Spleen (tissue), 11 donors: ENCODE measurements at regions not wholly inside any gene's neighbourhood (a gene's known extent, or its start where the extent isn't known, plus 50 kb on each side); places are given as distances from the start of the nearest gene placed in this dataset.

ENCODE experiments used
- DNase-seq: peaks from one replicate; pipeline ENCODE4 v3.0.0-alpha.2; 2020
- H3K27ac ChIP-seq, 8 donors: fragments of 200-600 bp; sonication (generic) in 7 of 8; 1 replicate in 4 of 8; 2 replicates in 4 of 8; pipeline versions ENCODE4 v1.5.0 to v1.8.0; 2016 to 2021; ENCODE audit warnings: inconsistent platforms in 4 of 8, mild to moderate bottlenecking in 4 of 8, moderate library complexity in 1 of 8
- H3K27me3 ChIP-seq, 7 donors: fragments of 200-600 bp; sonication (generic) in 6 of 7; replicated peaks in 1 of 7; 1 replicate in 4 of 7; 2 replicates in 3 of 7; pipeline versions ENCODE4 v1.5.0 to v1.8.0; 2016 to 2021; ENCODE audit warnings: inconsistent platforms in 3 of 7, mild to moderate bottlenecking in 1 of 7
- H3K36me3 ChIP-seq, 6 donors: fragments of 200-600 bp; sonication (generic) in 5 of 6; 1 replicate in 4 of 6; 2 replicates in 2 of 6; pipeline versions ENCODE4 v1.5.0 to v1.8.0; 2016 to 2021; ENCODE audit warnings: inconsistent platforms in 2 of 6
- H3K4me1 ChIP-seq, 6 donors: fragments of 200-600 bp; sonication (generic) in 5 of 6; 1 replicate in 3 of 6; 2 replicates in 3 of 6; pipeline versions ENCODE4 v1.5.0 to v1.8.0; 2016 to 2021; ENCODE audit warnings: inconsistent platforms in 3 of 6
- H3K4me3 ChIP-seq, 8 donors: fragments of 200-600 bp; sonication (generic) in 7 of 8; 1 replicate in 4 of 8; 2 replicates in 4 of 8; pipeline versions ENCODE4 v1.5.0 to v1.8.0; 2016 to 2021; ENCODE audit warnings: inconsistent platforms in 4 of 8, mild to moderate bottlenecking in 4 of 8, moderate library complexity in 2 of 8
- H3K9me3 ChIP-seq, 8 donors: fragments of 200-600 bp; sonication (generic) in 7 of 8; 1 replicate in 4 of 8; 2 replicates in 4 of 8; pipeline versions ENCODE4 v1.5.0 to v1.8.0; 2016 to 2021; ENCODE audit warnings: inconsistent platforms in 4 of 8
- CTCF ChIP-seq, 11 experiments: fragments of 200-600 bp in 7 of 11; fragments of 450-650 bp in 4 of 11; sonication (generic) in 4 of 11; IDR thresholded peaks in 8 of 11; conservative IDR thresholded peaks in 3 of 11; 1 replicate in 7 of 11; 2 replicates in 4 of 11; pipeline versions ENCODE4 v1.4.0 to v1.8.0; 2016 to 2021; ENCODE audit warnings: antibody characterized with exemption in 11 of 11, inconsistent platforms in 4 of 11, mild to moderate bottlenecking in 1 of 11
- POLR2A ChIP-seq, 3 donors: fragments of 450-650 bp; IDR thresholded peaks; one replicate each; pipeline ENCODE4 v1.5.1; 2017; ENCODE audit warnings: antibody characterized with exemption in 3 of 3, mild to moderate bottlenecking in 1 of 3
- POLR2AphosphoS5 ChIP-seq, 3 donors: sonication (generic); formaldehyde crosslinking; IDR thresholded peaks; one replicate each; pipeline ENCODE4 v1.5.1; 2017; ENCODE audit warnings: antibody characterized with exemption in 3 of 3
- WGBS, 5 donors: extraction: QIAGEN DNeasy Blood & Tissue Kit in 3 of 5; methylation state at CpG; one replicate each; pipeline versions ENCODE4 v1.1.5 to v1.1.7; 2013 to 2018; 5-methylcytosine and 5-hydroxymethylcytosine counted together
- intact Hi-C: fragments of 100-400 bp; cut with DNase I; formaldehyde crosslinking; loops from one replicate; pipeline ENCODE4 v1.15.0; 2023; ENCODE audit warnings: low total_unique reads
- donor health status: healthy with polysubstance abuse.
- donor health status: DM: no; HTN: no; CAD: no; lungs with moderate emphysema.
- donor health status: DM: no; HTN: no; CAD: no.
- donor health status: Bipolar disorder and iron deficiency.
- donor health status: healthy.
- donor health status: DM: no; HTN: no; CAD: no.
- donor health status: DM: yes; HTN: yes; CAD: no.

DNA sequence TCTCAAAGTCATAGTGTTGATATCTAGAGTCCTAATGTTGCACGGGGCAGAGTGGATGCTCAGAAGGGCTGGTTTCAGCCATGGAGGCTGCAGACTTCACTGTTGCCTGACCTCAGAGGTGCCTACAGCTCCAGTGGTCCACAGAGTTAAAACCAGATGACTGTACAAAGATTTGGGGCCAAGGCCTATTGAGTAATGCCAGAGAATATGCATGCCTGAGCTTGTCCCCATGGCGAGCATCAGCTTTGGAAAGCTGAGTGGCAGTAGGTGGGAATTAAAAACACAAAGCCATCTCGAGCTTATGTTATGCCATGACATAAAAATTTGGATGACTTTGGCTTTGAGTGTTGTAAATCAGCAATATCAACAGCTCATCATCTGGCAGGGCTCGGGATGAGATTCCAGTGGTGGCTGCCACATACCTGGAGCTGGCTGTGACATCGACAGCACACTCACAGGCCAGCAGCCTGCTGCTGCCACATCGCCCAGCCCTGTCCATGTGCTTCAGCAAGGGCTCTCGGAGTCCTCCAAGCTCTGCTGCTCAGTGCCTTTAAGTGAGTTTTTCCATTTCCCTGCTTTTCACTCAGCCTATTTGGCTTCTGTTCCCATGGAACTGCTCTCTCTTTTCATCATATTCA is 379.6 kb downstream of the TNS3 start:
- Histone ChIP-seq H3K4me3 (no peak overlapping the region), H3K27me3 (no peaks in the 10 kb centered on the region), H3K36me3 (no peaks in the 10 kb centered on the region), H3K4me1 (no peaks in the 10 kb centered on the region), H3K9me3 (no peaks in the 10 kb centered on the region), H3K27ac (no peak overlapping the region)
- TF ChIP-seq POLR2AphosphoS5 (IDR thresholded peaks at IDR 0.05), result no peak
- intact Hi-C loops, result no loop called here
- 74 to 89% (median 82%) methylated on average over 7 of the region's 7 CpGs for WGBS, 5 donors
- DNase-seq, result no peak

DNA sequence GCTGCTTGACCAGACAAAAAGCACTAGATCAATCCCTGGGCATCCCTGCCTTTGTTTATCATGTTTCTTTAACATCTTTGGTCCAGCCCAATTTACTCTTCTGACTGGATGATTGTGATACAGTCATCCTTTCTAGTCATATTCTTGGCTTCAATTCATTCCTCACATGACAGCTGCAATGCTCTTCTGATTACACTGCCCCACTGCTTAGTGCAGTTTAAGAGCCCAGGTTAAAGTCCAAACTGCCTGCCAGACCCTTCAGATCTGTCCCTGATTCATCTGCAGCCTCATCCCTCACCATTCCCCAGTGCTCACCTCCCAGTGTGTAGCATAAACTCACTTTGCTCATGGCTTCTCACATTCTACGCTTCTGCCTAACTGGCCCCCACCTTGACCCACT is 383.8 kb downstream of the TNS3 start:
- intact Hi-C loops, result no loop called here
- Histone ChIP-seq H3K27ac (no peak overlapping the region), H3K4me1 (no peaks in the 10 kb centered on the region), H3K9me3 (no peaks in the 10 kb centered on the region), H3K36me3 (no peaks in the 10 kb centered on the region), H3K27me3 (no peaks in the 10 kb centered on the region), H3K4me3 (no peak overlapping the region)
- WGBS, 5 donors, result 88 to 100% (median 97%) methylated on average over 1 of the region's 1 CpG
- no peak for DNase-seq
- TF ChIP-seq POLR2A (IDR thresholded peaks at IDR 0.05), result no peak
- no peak for TF ChIP-seq CTCF (IDR thresholded peaks at IDR 0.05 in 8 of 11, conservative IDR thresholded peaks at IDR 0.05 in 3 of 11)
- no peak for TF ChIP-seq POLR2AphosphoS5 (IDR thresholded peaks at IDR 0.05)

DNA sequence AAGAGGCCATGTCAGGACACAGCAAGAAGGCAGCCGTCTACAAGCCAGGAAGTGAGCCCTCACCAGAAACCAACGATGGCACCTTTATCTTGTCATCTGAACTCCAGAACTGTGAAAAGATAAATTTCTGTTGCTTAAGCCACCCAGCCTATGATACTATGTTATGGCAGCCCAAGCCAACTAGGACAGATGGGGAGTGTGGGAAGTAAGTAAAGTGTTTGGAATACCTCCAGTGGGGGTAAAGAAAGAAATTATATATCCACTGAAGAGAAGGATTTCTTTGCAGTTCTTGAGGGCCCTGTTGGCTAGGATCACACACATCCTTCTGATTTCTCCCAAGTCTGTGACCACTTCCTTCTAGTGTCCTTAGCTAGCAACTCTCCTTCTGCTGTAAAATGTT is 384.4 kb downstream of the TNS3 start:
- H3K27me3 ChIP-seq, result no peaks in the 10 kb centered on the region
- 41 to 61% (median 46%) methylated on average over 2 of the region's 2 CpGs for WGBS, 5 donors
- intact Hi-C loops, result no loop called here
- no peaks in the 10 kb centered on the region for H3K9me3 ChIP-seq
- no peak overlapping the region for H3K27ac ChIP-seq
- DNase-seq, result no peak
- H3K36me3 ChIP-seq, result no peaks in the 10 kb centered on the region
- no peaks in the 10 kb centered on the region for H3K4me1 ChIP-seq
- TF ChIP-seq POLR2A (IDR thresholded peaks at IDR 0.05) (no peak), CTCF (IDR thresholded peaks at IDR 0.05 in 8 of 11, conservative IDR thresholded peaks at IDR 0.05 in 3 of 11) (no peak), POLR2AphosphoS5 (IDR thresholded peaks at IDR 0.05) (no peak)
- no peak overlapping the region for H3K4me3 ChIP-seq

DNA sequence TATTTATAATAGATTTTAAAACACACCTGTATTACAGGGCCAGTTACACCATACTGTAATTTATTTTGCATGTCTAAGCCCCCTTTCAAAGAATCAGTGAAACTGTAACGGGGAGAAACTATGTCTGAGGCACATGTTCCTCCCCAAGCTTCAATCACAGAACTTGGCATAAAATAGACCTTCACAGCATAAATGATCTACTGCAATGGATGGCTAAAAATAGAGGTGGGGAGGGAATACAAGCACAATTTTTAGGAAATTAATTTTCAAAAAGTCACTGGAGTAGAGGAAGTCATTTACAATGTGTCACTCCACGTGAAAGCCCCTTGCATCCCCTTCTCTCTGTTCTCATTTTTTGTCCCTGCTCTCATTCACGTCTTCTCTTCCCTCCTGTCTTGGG is 385.2 kb downstream of the TNS3 start:
- peaks cover 0 to 7% (median 0%) of the 10 kb centered on the region in 6 donors for H3K4me1 ChIP-seq
- H3K9me3 ChIP-seq, result no peaks in the 10 kb centered on the region
- 39 to 54% (median 50%) methylated on average over 3 of the region's 3 CpGs for WGBS, 5 donors
- H3K27me3 ChIP-seq, result no peaks in the 10 kb centered on the region
- no peak for DNase-seq
- intact Hi-C loops, result no loop called here
- no peak overlapping the region for H3K27ac ChIP-seq
- no peaks in the 10 kb centered on the region for H3K36me3 ChIP-seq
- TF ChIP-seq CTCF (IDR thresholded peaks at IDR 0.05 in 8 of 11, conservative IDR thresholded peaks at IDR 0.05 in 3 of 11), result no peak
- TF ChIP-seq POLR2AphosphoS5 (IDR thresholded peaks at IDR 0.05), result no peak
- TF ChIP-seq POLR2A (IDR thresholded peaks at IDR 0.05), result no peak
- H3K4me3 ChIP-seq, result no peak overlapping the region
